HFFc6 (cell line): ENCODE measurements at regions not wholly inside any gene's neighbourhood (a gene's known extent, or its start where the extent isn't known, plus 50 kb on each side); places are given as distances from the start of the nearest gene placed in this dataset.

Source experiments
- DNase-seq: peaks from one replicate; pipeline ENCODE4 v3.0.0-alpha.2; 2018
- H3K27ac Mint-ChIP-seq: 2 replicates; pipeline ENCODE4 v1.8.0; 2020; ENCODE audit warnings: mild to moderate bottlenecking, mixed read lengths
- H3K27me3 Mint-ChIP-seq: 2 replicates; pipeline ENCODE4 v1.8.0; 2021; ENCODE audit warnings: mild to moderate bottlenecking, moderate library complexity, mixed read lengths; ENCODE audit not compliant: insufficient read depth
- H3K36me3 Mint-ChIP-seq: 2 replicates; pipeline ENCODE4 v1.8.0; 2021; ENCODE audit warnings: low read depth, mixed read lengths
- H3K4me1 Mint-ChIP-seq: 2 replicates; pipeline ENCODE4 v1.8.0; 2020; ENCODE audit warnings: low read depth, mixed read lengths
- H3K4me3 Mint-ChIP-seq: 2 replicates; pipeline ENCODE4 v1.8.0; 2020; ENCODE audit warnings: mild to moderate bottlenecking, moderate library complexity, mixed read lengths
- H3K9me3 Mint-ChIP-seq: 2 replicates; pipeline ENCODE4 v1.8.0; 2020; ENCODE audit warnings: mild to moderate bottlenecking, mixed read lengths
- TF ChIP-seq, protein P1 (sequence below): fragments of 200-600 bp; sonication (generic); IDR thresholded peaks from 2 replicates; pipeline ENCODE4 v1.5.0; 2021; ENCODE audit warnings: antibody characterized with exemption, mild to moderate bottlenecking

GRCh38 chr2:117406443-117406842 lies 408.0 kb upstream of the DDX18 start:
- peaks cover 36% of the 10 kb centered on the region for H3K9me3 Mint-ChIP-seq
- DNase-seq, result no peak
- no peak overlapping the region for H3K4me3 Mint-ChIP-seq
- no peaks in the 10 kb centered on the region for H3K4me1 Mint-ChIP-seq
- no peaks in the 10 kb centered on the region for H3K36me3 Mint-ChIP-seq
- H3K27ac Mint-ChIP-seq, result no peak overlapping the region
- no peaks in the 10 kb centered on the region for H3K27me3 Mint-ChIP-seq
- TF ChIP-seq, protein P1, sequence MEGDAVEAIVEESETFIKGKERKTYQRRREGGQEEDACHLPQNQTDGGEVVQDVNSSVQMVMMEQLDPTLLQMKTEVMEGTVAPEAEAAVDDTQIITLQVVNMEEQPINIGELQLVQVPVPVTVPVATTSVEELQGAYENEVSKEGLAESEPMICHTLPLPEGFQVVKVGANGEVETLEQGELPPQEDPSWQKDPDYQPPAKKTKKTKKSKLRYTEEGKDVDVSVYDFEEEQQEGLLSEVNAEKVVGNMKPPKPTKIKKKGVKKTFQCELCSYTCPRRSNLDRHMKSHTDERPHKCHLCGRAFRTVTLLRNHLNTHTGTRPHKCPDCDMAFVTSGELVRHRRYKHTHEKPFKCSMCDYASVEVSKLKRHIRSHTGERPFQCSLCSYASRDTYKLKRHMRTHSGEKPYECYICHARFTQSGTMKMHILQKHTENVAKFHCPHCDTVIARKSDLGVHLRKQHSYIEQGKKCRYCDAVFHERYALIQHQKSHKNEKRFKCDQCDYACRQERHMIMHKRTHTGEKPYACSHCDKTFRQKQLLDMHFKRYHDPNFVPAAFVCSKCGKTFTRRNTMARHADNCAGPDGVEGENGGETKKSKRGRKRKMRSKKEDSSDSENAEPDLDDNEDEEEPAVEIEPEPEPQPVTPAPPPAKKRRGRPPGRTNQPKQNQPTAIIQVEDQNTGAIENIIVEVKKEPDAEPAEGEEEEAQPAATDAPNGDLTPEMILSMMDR, result no peak

DNA sequence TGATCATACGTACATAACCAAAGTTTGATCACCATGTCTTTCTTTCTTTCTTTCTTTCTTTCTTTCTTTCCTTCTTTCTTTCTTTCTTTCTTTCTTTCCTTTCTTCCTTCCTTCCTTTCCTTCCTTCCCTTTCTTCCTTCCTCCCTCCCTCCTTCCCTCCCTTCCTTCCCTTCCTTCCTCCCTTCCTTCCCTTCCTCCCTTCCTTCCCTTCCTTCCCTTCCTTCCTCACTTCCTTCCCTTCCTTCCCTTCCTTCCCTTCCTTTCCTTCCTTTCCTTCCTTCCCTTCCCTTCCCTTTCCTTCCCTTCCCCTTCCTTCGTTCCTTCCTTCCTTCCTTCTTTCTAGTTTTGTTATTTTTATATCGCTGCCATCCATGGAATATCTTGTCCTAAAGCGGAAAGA lies 406.7 kb upstream of the DDX18 start:
- no peak for DNase-seq
- Mint-ChIP-seq H3K9me3 (peaks cover 30% of the 10 kb centered on the region), H3K36me3 (no peaks in the 10 kb centered on the region), H3K27me3 (no peaks in the 10 kb centered on the region), H3K27ac (no peak overlapping the region), H3K4me1 (no peaks in the 10 kb centered on the region), H3K4me3 (no peak overlapping the region)
- TF ChIP-seq, protein P1, result no peak

GRCh38 chr2:117409443-117409842 lies 405.0 kb upstream of the DDX18 start:
- TF ChIP-seq, protein P1, result no peak
- H3K4me3 Mint-ChIP-seq, result no peak overlapping the region
- H3K27ac Mint-ChIP-seq, result no peak overlapping the region
- H3K36me3 Mint-ChIP-seq, result no peaks in the 10 kb centered on the region
- H3K4me1 Mint-ChIP-seq, result no peaks in the 10 kb centered on the region
- peaks cover 35% of the 10 kb centered on the region for H3K9me3 Mint-ChIP-seq
- H3K27me3 Mint-ChIP-seq, result no peaks in the 10 kb centered on the region
- DNase-seq, result no peak

GRCh38 chr2:117411983-117412382 lies 402.5 kb upstream of the DDX18 start:
- TF ChIP-seq, protein P1, result no peak
- no peak for DNase-seq
- no peaks in the 10 kb centered on the region for H3K36me3 Mint-ChIP-seq
- no peaks in the 10 kb centered on the region for H3K4me1 Mint-ChIP-seq
- H3K27me3 Mint-ChIP-seq, result no peaks in the 10 kb centered on the region
- peaks cover 47% of the 10 kb centered on the region for H3K9me3 Mint-ChIP-seq
- no peak overlapping the region for H3K4me3 Mint-ChIP-seq
- no peak overlapping the region for H3K27ac Mint-ChIP-seq

DNA sequence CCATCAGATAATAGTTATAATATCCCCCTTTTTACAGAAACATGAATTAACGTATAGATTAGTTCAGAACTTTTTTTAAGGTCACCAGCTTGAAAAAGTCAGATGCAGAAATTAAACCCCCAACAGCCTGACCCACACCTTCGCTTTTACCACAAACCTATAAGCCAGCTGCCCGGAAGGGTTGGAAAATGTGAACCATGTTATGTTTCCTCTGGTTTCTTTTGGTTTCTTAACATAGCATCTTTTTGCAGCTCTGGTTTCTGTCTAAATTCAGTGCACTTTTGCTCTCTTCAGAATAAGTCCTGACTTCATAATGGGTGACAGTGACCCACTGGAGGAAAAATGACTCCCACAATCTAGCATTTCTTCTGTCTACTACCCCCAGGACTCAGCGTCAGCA lies 381.7 kb upstream of the DDX18 start:
- Mint-ChIP-seq H3K27ac (no peak overlapping the region), H3K4me3 (no peak overlapping the region), H3K27me3 (no peaks in the 10 kb centered on the region), H3K36me3 (no peaks in the 10 kb centered on the region), H3K9me3 (peaks cover 28% of the 10 kb centered on the region), H3K4me1 (no peaks in the 10 kb centered on the region)
- TF ChIP-seq, protein P1, result no peak
- DNase-seq, result no peak

GRCh38 chr2:117436697-117437096 lies 377.8 kb upstream of the DDX18 start:
- H3K4me1 Mint-ChIP-seq, result no peaks in the 10 kb centered on the region
- no peaks in the 10 kb centered on the region for H3K27me3 Mint-ChIP-seq
- no peak for DNase-seq
- H3K9me3 Mint-ChIP-seq, result peaks cover 16% of the 10 kb centered on the region
- no peak overlapping the region for H3K4me3 Mint-ChIP-seq
- H3K27ac Mint-ChIP-seq, result no peak overlapping the region
- TF ChIP-seq, protein P1, result no peak
- H3K36me3 Mint-ChIP-seq, result no peaks in the 10 kb centered on the region
